ENCODE measurements at regions not wholly inside any gene's neighbourhood (a gene's known extent, or its start where the extent isn't known, plus 50 kb on each side); places are given as distances from the start of the nearest gene placed in this dataset.
A peak's percentile ranks its signal among the peaks of the same experiment; 100 is the strongest.

DNA sequence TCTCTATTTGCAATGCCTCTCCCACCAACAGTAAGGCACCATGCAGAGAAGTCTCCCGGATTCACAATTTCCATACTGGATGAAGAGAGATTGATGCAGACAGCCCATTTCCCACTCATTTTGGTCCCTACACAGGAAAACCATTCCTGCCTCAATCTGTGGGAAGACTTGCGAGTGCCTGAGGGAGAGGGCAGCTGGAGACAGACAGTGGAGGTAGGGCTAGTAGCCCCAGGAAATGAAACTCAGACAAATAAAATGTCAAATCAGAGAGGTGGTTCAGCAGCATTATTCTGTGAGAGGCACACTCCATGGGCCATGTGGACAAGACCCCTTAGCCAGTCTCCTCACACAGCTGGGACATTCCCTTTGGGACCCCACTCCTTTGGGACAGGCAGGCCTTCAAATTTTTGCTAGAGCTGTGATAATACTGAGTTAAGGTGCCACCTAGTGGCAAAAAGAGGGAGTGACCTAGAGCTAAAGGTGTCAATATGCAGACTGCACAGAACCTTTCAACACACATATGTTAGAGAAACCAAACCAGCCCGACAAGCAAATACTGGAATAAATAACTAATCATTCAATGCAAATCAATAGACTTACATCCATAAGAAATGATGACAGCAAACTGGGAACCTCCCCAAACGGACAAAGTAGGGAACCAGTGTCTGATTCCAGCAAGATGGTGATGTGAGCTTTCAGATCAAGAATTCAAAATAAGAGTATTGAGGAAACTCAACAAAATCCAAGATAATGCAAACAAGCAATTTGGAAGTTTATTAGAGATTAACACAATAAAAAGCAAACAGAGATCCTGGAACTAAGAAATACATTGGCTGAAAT, 1865.3 kb upstream of the AGA start:
- H3K27ac ChIP-seq (replicated peaks): no peak overlapping the region
- TF ChIP-seq GABPA (IDR thresholded peaks at IDR 0.05; ENCODE audit: low read depth) (no peak), POLR2AphosphoS5 (IDR thresholded peaks at IDR 0.05; ENCODE audit: low read depth) (no peak), SPI1 (IDR thresholded peaks at IDR 0.05; ENCODE audit: borderline replicate concordance, low read depth) (no peak)
- TF ChIP-seq, protein P1, sequence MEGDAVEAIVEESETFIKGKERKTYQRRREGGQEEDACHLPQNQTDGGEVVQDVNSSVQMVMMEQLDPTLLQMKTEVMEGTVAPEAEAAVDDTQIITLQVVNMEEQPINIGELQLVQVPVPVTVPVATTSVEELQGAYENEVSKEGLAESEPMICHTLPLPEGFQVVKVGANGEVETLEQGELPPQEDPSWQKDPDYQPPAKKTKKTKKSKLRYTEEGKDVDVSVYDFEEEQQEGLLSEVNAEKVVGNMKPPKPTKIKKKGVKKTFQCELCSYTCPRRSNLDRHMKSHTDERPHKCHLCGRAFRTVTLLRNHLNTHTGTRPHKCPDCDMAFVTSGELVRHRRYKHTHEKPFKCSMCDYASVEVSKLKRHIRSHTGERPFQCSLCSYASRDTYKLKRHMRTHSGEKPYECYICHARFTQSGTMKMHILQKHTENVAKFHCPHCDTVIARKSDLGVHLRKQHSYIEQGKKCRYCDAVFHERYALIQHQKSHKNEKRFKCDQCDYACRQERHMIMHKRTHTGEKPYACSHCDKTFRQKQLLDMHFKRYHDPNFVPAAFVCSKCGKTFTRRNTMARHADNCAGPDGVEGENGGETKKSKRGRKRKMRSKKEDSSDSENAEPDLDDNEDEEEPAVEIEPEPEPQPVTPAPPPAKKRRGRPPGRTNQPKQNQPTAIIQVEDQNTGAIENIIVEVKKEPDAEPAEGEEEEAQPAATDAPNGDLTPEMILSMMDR (IDR thresholded peaks at IDR 0.05; ENCODE audit: insufficient read depth, low read length): peak; percentile 50
- TF ChIP-seq, protein P2, sequence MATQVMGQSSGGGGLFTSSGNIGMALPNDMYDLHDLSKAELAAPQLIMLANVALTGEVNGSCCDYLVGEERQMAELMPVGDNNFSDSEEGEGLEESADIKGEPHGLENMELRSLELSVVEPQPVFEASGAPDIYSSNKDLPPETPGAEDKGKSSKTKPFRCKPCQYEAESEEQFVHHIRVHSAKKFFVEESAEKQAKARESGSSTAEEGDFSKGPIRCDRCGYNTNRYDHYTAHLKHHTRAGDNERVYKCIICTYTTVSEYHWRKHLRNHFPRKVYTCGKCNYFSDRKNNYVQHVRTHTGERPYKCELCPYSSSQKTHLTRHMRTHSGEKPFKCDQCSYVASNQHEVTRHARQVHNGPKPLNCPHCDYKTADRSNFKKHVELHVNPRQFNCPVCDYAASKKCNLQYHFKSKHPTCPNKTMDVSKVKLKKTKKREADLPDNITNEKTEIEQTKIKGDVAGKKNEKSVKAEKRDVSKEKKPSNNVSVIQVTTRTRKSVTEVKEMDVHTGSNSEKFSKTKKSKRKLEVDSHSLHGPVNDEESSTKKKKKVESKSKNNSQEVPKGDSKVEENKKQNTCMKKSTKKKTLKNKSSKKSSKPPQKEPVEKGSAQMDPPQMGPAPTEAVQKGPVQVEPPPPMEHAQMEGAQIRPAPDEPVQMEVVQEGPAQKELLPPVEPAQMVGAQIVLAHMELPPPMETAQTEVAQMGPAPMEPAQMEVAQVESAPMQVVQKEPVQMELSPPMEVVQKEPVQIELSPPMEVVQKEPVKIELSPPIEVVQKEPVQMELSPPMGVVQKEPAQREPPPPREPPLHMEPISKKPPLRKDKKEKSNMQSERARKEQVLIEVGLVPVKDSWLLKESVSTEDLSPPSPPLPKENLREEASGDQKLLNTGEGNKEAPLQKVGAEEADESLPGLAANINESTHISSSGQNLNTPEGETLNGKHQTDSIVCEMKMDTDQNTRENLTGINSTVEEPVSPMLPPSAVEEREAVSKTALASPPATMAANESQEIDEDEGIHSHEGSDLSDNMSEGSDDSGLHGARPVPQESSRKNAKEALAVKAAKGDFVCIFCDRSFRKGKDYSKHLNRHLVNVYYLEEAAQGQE (IDR thresholded peaks at IDR 0.05; ENCODE audit: insufficient replicate concordance, low read depth): no peak
- DNase-seq (ENCODE audit: low read depth in 1 of 2, low spot score in 1 of 2): peak; percentile 6 to 39
- H3K4me3 ChIP-seq (replicated peaks; ENCODE audit: insufficient read depth, low read length): no peak overlapping the region
- no peaks in the 10 kb centered on the region for H3K27me3 ChIP-seq (ENCODE audit: insufficient read depth, poor library complexity, severe bottlenecking)

DNA sequence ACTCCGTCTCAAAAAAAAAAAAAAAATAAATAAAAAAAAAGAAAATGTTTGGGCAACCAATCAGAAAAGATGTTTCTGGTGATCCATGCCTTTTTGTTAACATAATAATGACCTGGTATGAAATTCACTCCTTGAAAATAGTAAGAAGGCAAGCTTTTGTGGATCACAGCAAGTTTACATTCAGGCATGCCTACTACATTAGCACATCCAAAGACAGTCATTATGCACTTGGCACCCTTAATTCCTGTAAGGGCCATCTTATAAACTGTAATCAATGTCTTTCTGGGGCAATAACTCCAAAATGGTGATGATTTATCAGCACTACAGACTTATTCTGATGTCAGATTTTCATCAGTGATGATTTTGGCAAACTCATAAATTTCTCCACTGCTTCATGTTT, 1871.6 kb upstream of the AGA start:
- no peaks in the 10 kb centered on the region for H3K27me3 ChIP-seq (ENCODE audit: insufficient read depth, poor library complexity, severe bottlenecking)
- no peak overlapping the region for H3K27ac ChIP-seq (replicated peaks)
- no peak for TF ChIP-seq SPI1 (IDR thresholded peaks at IDR 0.05; ENCODE audit: borderline replicate concordance, low read depth)
- TF ChIP-seq, protein P2 (IDR thresholded peaks at IDR 0.05; ENCODE audit: insufficient replicate concordance, low read depth): no peak
- TF ChIP-seq GABPA (IDR thresholded peaks at IDR 0.05; ENCODE audit: low read depth): no peak
- TF ChIP-seq, protein P1 (IDR thresholded peaks at IDR 0.05; ENCODE audit: insufficient read depth, low read length): no peak
- TF ChIP-seq POLR2AphosphoS5 (IDR thresholded peaks at IDR 0.05; ENCODE audit: low read depth): no peak
- H3K4me3 ChIP-seq (replicated peaks; ENCODE audit: insufficient read depth, low read length): no peak overlapping the region
- no peak for DNase-seq (ENCODE audit: low read depth in 1 of 2, low spot score in 1 of 2)

DNA sequence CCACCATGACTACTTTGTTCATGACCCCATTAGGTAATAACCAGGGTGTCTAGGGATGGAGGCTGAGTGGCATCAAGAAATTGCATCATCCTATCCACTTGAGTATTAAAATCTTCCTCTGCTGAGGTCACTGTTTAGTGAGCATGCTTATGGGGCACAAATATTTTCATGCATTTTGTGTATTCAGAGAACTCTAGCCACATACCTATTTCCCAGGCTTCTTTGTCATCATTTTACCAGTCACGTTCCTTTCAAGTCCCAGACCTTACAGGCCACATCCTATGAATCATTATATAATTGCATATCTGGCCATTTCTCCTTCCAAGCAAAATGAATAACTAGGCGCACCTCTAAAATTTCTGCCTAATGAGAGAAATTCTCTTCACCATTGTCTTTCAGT, 1882.9 kb upstream of the AGA start:
- Histone ChIP-seq H3K4me3 (replicated peaks; ENCODE audit: insufficient read depth, low read length) (no peak overlapping the region), H3K27ac (replicated peaks) (no peak overlapping the region), H3K27me3 (ENCODE audit: insufficient read depth, poor library complexity, severe bottlenecking) (no peaks in the 10 kb centered on the region)
- no peak for DNase-seq (ENCODE audit: low read depth in 1 of 2, low spot score in 1 of 2)
- TF ChIP-seq GABPA (IDR thresholded peaks at IDR 0.05; ENCODE audit: low read depth) (no peak), POLR2AphosphoS5 (IDR thresholded peaks at IDR 0.05; ENCODE audit: low read depth) (no peak), SPI1 (IDR thresholded peaks at IDR 0.05; ENCODE audit: borderline replicate concordance, low read depth) (no peak)
- TF ChIP-seq, protein P2 (IDR thresholded peaks at IDR 0.05; ENCODE audit: insufficient replicate concordance, low read depth): no peak
- TF ChIP-seq, protein P1 (IDR thresholded peaks at IDR 0.05; ENCODE audit: insufficient read depth, low read length): no peak

All from HL-60 (cell line).